Fibroblast of pulmonary artery (primary cell): ENCODE measurements at regions not wholly inside any gene's neighbourhood (a gene's known extent, or its start where the extent isn't known, plus 50 kb on each side); places are given as distances from the start of the nearest gene placed in this dataset.

ENCODE experiments used
- DNase-seq: peaks from one replicate; pipeline ENCODE4 v3.0.0-alpha.2; 2010; ENCODE audit warnings: low read depth
- H3K4me3 ChIP-seq: replicated peaks from 2 replicates; pipeline ENCODE4 v1.5.1; 2011; ENCODE audit warnings: low read depth, mild to moderate bottlenecking, control low read depth, low read length, moderate library complexity
- CTCF ChIP-seq: IDR thresholded peaks from 2 replicates; pipeline ENCODE4 v1.5.1; 2011; ENCODE audit warnings: mild to moderate bottlenecking, control low read depth, low read length, inconsistent platforms; ENCODE audit errors: missing control alignments

- no peak for TF ChIP-seq CTCF
- H3K4me3 ChIP-seq, result no peak overlapping the region
- no peak for DNase-seq
Measured at GRCh38 chr2:184481865-184482264, 116.5 kb upstream of the ZNF804A start.

GRCh38 chr2:184498936-184499335, 99.4 kb upstream of the ZNF804A start:
- no peak for TF ChIP-seq CTCF
- H3K4me3 ChIP-seq, result no peak overlapping the region

DNA sequence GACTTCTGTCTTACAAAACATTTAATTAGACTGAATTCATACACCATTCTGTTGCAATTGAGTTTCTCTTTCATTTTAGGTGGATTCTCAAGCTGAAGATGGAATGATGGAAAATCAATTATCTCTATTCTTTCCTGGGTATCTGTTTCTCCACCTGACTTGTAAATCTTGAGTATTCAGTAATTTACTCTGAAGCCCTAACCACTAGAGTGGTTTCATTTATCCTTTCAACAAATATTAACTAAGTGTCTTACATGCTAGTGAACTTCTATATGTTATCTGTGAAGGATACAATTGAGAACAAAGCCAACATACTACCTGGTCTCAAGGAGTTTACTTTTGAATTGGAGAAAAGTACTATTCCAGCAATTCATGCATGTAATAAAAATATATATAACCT, 94.1 kb upstream of the ZNF804A start:
- no peak for TF ChIP-seq CTCF

More at GRCh38 chr2:184498936-184499335, 99.4 kb upstream of the ZNF804A start:
- DNase-seq, result no peak

GRCh38 chr2:184507254-184507653, 91.1 kb upstream of the ZNF804A start:
- DNase-seq, result no peak
- no peak overlapping the region for H3K4me3 ChIP-seq
- no peak for TF ChIP-seq CTCF

More for the DNA sequence above, 94.1 kb upstream of the ZNF804A start:
- H3K4me3 ChIP-seq, result no peak overlapping the region
- DNase-seq, result no peak

DNA sequence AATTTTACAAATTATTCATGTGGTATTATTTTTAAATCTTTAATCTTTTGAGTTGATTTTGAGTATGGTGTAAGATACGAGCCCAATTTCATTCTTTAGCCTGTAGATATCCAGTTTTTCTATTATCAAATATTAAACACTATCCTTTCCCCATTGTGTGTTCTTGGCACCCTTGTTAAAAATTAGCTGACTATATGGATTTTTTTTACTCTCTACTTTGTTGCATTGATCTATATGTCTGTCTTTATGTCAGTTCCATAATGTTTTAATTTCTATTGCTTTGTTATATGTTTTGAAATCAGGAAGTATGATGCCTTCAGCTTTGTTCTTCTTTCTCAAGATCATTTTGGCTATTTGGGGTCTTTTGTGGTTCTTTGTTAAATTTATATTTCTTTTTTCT, 80.9 kb upstream of the ZNF804A start:
- no peak for DNase-seq
- no peak overlapping the region for H3K4me3 ChIP-seq
- TF ChIP-seq CTCF, result no peak

DNA sequence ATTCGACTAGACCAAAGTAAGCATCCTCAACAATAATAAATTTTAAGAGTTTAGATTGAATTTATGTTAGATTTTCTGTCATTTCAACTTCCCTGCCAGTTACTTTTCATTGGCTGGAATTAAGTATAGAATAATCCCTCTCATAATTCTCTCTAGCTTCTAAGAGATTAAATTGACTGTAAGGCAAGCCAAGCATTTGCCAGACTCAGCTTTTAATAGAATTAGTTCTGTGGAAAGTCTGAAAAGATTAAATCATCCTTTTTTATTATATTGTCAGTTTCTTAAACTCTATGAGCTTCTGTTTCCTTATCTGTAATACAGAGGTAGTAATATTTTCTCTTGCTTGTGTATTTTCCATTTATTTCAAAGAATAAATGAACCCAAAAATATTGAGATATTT, 77.9 kb upstream of the ZNF804A start:
- no peak for DNase-seq
- H3K4me3 ChIP-seq, result no peak overlapping the region

More for the DNA sequence above, 77.9 kb upstream of the ZNF804A start:
- no peak for TF ChIP-seq CTCF
